ENCODE measurements at regions not wholly inside any gene's neighbourhood (a gene's known extent, or its start where the extent isn't known, plus 50 kb on each side); places are given as distances from the start of the nearest gene placed in this dataset.

DNA sequence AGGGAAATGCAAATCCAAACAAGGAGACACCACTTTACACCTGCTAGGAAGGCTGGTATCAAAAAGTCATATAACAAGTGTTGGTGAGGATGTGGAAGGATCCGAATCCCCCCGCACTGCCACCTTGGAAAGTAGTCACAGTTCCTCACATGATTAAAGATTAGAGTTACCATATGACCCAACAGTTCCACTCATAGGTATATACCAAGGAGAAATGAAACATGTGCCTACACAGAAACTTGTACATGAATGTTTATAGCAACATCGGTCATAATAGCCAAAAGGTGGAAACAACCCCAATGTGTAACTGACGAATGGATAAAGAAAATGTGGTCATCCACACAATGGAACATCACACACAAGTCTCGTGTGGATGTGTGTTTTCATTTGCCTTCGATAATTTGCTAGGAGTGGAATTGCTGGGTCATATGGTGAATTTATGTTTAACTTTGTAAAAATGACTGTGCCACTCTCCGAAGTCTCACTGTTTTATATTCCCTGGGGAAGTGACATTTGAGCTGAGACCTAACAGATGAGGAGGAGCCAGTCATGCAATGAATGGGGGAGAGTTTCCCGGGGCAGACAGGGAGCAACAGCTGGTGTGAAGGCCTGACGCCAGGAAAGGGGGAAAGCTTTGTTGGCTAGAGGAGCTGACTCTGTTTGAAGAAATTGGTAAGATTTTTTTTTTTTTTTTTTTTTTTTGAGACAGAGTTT lies 125.9 kb upstream of the MLN start:
- Histone ChIP-seq H2BK20ac (ENCODE audit: low read depth, low read length, poor library complexity, severe bottlenecking) (no peak overlapping the region), H2AFZ (ENCODE audit: low read length) (no peak overlapping the region), H2AK5ac (ENCODE audit: insufficient read length, low read length) (no peak overlapping the region), H3K27me3 (ENCODE audit: insufficient read depth, low read length) (no peaks in the 10 kb centered on the region), H4K5ac (ENCODE audit: insufficient read length, low read depth, low read length) (no peak overlapping the region), H3K14ac (ENCODE audit: insufficient read depth, low read length) (no peak overlapping the region), H3K79me1 (ENCODE audit: insufficient read depth, low read depth, low read length, poor library complexity, severe bottlenecking) (no peaks in the 10 kb centered on the region), H3K79me2 (ENCODE audit: insufficient read depth, low read length) (no peaks in the 10 kb centered on the region), H3K23ac (ENCODE audit: insufficient read length, low read depth, low read length) (no peak overlapping the region), H2BK5ac (ENCODE audit: insufficient read length, low read length) (no peak overlapping the region), H4K20me1 (ENCODE audit: control insufficient read depth, insufficient read depth, insufficient read length) (no peaks in the 10 kb centered on the region), H2BK15ac (ENCODE audit: low read depth, low read length) (no peak overlapping the region), H2BK12ac (ENCODE audit: insufficient read length, low read depth, low read length) (no peak overlapping the region), H3K56ac (ENCODE audit: insufficient read length, low read depth, low read length) (no peak overlapping the region), H3K4ac (ENCODE audit: low read depth, low read length) (no peak overlapping the region), H3K23me2 (ENCODE audit: insufficient read length, low read depth, low read length, poor library complexity, severe bottlenecking) (no peaks in the 10 kb centered on the region), H3K9ac (ENCODE audit: extremely low read depth, insufficient read length, low read length) (no peak overlapping the region), H3K9me3 (ENCODE audit: control insufficient read depth, low read depth, low read length) (no peaks in the 10 kb centered on the region), H3T11ph (ENCODE audit: low read length) (no peak overlapping the region), H4K8ac (replicated peaks; ENCODE audit: insufficient read length, low read depth, low read length) (no peak overlapping the region), H3K18ac (ENCODE audit: insufficient read length, low read depth, low read length) (no peak overlapping the region), H3K4me2 (ENCODE audit: insufficient read depth, insufficient read length, low read length) (no peak overlapping the region), H2BK120ac (ENCODE audit: low read depth, low read length, poor library complexity, severe bottlenecking) (no peak overlapping the region), H3K4me1 (ENCODE audit: insufficient read depth, low read length) (no peaks in the 10 kb centered on the region; the same call in 1 of the 2 replicates), H3K27ac (ENCODE audit: insufficient read length, low read depth, low read length) (no peak overlapping the region), H4K91ac (ENCODE audit: insufficient read length, low read depth, low read length) (no peak overlapping the region)
- TF ChIP-seq, protein P1, sequence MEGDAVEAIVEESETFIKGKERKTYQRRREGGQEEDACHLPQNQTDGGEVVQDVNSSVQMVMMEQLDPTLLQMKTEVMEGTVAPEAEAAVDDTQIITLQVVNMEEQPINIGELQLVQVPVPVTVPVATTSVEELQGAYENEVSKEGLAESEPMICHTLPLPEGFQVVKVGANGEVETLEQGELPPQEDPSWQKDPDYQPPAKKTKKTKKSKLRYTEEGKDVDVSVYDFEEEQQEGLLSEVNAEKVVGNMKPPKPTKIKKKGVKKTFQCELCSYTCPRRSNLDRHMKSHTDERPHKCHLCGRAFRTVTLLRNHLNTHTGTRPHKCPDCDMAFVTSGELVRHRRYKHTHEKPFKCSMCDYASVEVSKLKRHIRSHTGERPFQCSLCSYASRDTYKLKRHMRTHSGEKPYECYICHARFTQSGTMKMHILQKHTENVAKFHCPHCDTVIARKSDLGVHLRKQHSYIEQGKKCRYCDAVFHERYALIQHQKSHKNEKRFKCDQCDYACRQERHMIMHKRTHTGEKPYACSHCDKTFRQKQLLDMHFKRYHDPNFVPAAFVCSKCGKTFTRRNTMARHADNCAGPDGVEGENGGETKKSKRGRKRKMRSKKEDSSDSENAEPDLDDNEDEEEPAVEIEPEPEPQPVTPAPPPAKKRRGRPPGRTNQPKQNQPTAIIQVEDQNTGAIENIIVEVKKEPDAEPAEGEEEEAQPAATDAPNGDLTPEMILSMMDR (conservative IDR thresholded peaks at IDR 0.05), result no peak
- H3K4me3 Mint-ChIP-seq, result no peak overlapping the region
- peaks cover 29 to 40% of the 10 kb centered on the region in 2 experiments for H3K4me1 Mint-ChIP-seq
- peaks cover 7% of the 10 kb centered on the region in 2 experiments for H3K9me3 Mint-ChIP-seq
- peaks cover 33% of the 10 kb centered on the region for H3K27me3 Mint-ChIP-seq (ENCODE audit: low read depth)
- DNase-seq, result no peak
- WGBS (ENCODE audit: extremely low coverage, insufficient read length, low lambda C conversion rate), result no CpG with 5 or more reads among the region's 9 CpGs
- peaks cover 0 to 7% (median 3%) of the 10 kb centered on the region in 3 experiments; a peak in 6 of 7 replicates for H3K36me3 Mint-ChIP-seq (ENCODE audit: insufficient read depth in 1 of 3, low read depth in 3 of 3)
- H3K27ac Mint-ChIP-seq, result no peak overlapping the region

Data from H9 (cell line).